AG09319 (cell line): ENCODE measurements at regions not wholly inside any gene's neighbourhood (a gene's known extent, or its start where the extent isn't known, plus 50 kb on each side); places are given as distances from the start of the nearest gene placed in this dataset.

Source experiments
- DNase-seq: peaks from one replicate; pipeline ENCODE4 v3.0.0-alpha.2; 2010; ENCODE audit warnings: low read depth; ENCODE audit errors: extremely low read depth
- TF ChIP-seq, protein P1 (sequence below): IDR thresholded peaks from 2 replicates; pipeline ENCODE4 v1.5.1; 2011; ENCODE audit warnings: low read depth, mild to moderate bottlenecking, inconsistent platforms, low read length, moderate library complexity

DNA sequence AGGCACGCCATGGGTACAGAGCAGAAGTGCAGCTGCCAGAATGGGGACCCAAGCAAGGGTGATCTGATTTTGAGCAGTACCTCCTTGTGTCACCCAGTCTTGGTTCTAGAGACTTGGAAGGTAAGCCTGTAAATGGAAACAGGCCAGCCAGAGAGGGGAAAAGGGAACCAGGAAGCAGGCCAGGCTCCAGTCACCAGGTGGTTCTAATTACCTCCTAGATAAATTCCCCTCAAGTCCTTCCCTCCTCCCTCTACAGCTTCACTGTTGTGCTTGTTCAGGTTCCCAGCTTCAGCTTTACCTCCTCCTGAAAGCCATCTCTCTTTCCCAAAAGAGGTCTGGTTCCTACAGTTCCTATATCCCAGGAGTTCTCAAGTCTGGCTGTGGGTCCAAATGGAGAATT lies 58.8 kb upstream of the SLC7A14 start:
- TF ChIP-seq, protein P1, sequence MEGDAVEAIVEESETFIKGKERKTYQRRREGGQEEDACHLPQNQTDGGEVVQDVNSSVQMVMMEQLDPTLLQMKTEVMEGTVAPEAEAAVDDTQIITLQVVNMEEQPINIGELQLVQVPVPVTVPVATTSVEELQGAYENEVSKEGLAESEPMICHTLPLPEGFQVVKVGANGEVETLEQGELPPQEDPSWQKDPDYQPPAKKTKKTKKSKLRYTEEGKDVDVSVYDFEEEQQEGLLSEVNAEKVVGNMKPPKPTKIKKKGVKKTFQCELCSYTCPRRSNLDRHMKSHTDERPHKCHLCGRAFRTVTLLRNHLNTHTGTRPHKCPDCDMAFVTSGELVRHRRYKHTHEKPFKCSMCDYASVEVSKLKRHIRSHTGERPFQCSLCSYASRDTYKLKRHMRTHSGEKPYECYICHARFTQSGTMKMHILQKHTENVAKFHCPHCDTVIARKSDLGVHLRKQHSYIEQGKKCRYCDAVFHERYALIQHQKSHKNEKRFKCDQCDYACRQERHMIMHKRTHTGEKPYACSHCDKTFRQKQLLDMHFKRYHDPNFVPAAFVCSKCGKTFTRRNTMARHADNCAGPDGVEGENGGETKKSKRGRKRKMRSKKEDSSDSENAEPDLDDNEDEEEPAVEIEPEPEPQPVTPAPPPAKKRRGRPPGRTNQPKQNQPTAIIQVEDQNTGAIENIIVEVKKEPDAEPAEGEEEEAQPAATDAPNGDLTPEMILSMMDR: no peak
- peak; percentile 34 for DNase-seq

DNA sequence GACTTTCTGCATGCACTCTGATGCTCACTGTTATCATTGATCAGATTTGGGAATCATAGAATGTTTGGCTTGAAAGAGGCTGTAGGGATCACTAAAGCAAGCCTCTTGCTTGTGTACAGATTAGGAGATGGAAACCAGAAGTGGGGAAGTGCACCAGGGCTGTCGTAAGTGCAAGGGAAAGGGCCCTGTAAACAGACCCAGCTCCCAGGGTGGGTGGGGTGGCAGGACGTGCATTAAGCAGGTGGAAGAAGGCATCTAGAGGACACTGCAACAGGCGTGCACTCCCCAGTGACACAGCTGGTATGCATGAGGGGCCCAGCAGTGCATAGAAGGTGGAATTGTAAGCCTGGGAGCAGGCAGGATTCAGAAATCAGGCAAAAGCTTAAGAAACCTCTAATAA lies 58.0 kb upstream of the SLC7A14 start:
- TF ChIP-seq, protein P1: no peak

DNA sequence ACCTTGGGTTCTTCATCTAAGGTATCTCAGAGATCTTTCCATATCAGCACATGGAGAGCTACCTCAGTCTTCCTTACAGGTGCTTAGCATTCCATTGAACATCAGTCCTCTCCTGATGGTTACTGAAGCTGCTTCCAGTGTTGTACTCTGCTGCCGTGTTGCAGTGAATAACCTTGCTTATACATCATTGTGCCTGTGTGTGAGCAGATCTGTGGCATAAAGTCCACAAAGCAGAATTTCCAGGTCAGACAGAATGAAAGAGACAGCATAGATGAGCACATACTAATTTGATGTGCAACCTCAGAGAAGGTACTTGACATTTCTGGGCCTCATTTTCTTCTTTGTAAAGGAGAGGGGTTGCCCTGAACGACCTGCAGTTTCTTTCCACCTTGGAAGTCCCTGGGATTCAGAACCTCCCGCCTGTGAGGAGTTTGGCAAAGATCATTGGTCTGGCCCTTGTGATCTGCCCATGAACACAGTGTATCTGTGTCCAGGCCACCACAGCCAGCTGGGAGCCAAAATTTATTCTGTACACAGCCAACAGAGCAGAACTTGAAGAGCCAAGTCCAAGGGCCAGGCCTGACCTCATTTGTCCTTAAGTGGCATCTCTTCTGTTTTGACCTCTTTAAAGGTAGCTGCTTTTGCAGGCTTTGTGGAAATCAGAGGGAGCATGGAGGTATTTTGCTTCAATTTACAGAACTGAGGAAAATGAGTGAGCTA lies 57.2 kb upstream of the SLC7A14 start:
- no peak for DNase-seq

More for the DNA sequence above, 58.0 kb upstream of the SLC7A14 start:
- no peak for DNase-seq

DNA sequence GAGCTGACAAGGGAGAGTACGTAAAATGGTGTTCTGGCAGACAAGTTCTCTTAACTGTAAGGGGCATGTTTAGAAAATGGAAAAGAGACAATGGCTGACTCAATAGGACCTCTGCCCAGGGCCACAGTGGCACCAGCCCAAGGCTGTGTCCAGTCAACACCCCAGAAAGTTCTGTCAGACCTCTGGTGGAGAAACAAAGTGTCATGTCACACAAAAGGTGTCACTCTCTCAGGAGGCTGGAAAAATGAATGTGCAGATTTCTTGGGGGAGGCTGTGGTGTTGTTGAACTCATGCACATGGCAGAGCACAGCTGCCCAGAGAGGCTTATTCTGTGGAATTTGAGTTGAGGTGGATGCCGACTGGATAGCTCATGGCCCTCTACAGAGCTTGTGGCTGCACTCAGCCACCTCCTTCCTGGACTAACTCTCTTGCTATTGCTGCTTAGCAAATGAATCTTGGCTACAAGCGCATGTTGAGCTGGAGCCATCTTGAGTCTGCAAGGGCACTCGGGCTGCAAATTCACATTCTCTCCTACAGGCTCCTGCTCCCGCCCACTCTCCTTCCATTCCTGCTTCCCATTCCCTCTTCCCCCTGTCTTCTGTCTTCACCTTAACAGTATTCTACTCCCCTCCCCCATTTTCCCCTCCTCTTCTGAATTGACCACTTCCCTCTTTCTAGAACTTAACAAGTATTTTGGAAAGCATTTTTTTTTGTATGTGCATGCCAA lies 55.8 kb upstream of the SLC7A14 start:
- TF ChIP-seq, protein P1: no peak

More for the DNA sequence above, 57.2 kb upstream of the SLC7A14 start:
- TF ChIP-seq, protein P1: no peak

DNA sequence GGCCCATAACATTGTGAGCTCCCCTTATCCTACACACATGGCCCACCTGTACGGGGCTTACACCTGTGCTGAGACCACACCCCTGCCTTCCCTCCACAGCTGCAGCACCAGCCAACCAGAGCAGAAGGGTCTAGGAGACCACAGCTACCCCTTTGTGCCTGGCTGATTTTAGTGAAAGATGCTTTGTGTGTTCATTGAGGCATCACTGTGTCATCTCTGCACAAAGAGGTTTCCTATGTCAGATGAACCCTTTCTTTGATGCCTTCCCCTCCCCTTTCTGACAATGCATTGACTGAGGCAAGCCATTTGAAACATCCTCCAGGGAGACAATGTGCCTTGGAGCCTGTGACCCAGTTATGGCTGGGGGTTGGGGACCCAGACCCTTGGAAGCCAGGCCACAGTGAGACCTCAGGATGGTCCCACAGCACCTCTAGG lies 54.9 kb upstream of the SLC7A14 start:
- no peak for DNase-seq
- TF ChIP-seq, protein P1: no peak

More for the DNA sequence above, 55.8 kb upstream of the SLC7A14 start:
- DNase-seq: no peak

DNA sequence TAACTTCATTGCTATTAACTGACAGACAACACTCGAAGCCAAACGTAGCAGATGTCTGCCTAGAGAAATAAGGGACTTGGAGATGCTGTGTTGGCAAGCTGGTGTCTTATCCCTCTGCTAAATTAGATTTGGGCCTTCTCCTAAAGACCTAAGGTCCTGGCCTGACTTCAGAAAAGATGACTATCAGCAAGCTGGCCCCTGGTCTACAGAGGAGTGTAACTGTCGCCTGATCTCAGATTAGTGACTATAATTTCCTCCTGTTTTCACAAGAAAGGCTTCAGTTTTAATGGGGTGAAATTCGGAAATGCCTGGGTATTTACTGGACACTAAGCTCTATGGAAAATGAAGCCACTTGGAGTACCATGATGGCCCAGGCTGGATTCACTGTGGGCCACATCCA lies 53.1 kb upstream of the SLC7A14 start:
- TF ChIP-seq, protein P1: no peak
- DNase-seq: no peak

DNA sequence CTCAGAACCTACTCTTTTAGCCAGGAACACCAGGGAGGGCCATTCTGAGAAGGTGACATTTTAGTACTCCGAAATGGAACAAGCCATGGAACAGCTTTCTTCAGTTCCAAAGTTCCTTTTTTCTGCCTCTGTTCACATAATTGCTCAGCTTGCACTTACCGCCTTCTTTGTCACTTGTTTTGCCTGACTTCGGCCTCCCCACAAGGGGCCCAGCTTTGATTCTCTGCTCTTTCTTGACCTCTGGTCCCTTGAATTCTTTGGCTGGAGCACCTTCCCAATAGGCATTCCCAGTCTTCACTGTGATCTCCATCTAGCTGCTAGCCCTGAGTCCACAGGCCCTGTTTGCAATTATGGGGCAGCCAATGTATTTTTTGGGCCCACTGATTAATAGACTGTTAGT lies 51.4 kb upstream of the SLC7A14 start:
- TF ChIP-seq, protein P1: no peak
- DNase-seq: no peak
